ENCODE measurements at regions not wholly inside any gene's neighbourhood (a gene's known extent, or its start where the extent isn't known, plus 50 kb on each side); places are given as distances from the start of the nearest gene placed in this dataset.

DNA sequence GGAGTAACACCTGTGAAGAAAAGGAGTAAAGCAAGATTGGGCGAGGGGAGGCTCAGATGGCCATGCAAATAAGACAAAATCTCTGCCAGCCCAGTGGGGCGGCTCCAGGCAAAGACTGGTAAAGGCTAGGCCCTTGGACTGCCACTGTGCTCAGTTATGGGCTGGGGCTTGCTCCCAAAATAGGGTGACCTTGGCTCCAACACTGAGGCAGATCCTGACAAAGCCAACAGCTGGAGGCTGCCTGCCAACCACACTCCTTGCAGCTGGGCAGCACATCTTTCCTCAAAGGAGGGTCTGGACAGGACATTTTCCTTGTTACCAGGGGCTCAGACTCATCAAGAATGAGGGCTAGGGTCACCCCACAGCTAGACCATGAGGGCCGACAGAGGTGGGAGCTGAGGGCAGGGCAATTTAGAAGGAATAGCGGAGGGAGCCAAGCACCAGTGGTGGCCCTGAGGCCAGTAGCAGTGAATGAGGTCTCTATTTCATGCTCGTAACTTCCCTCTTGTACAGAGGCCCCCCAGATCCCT, 86.1 kb downstream of the CHRD start:
- TF ChIP-seq EZH2 (IDR thresholded peaks at IDR 0.05) (no peak), FOSL1 (IDR thresholded peaks at IDR 0.05; ENCODE audit: low read depth) (no peak), CEBPB (IDR thresholded peaks at IDR 0.05; ENCODE audit: low read depth) (no peak), POLR2A (IDR thresholded peaks at IDR 0.05; ENCODE audit: borderline replicate concordance, extremely low read depth, insufficient read depth, insufficient read length) (no peak), YY1 (IDR thresholded peaks at IDR 0.05; ENCODE audit: extremely low read depth, insufficient replicate concordance, low read depth, low read length) (no peak)
- TF ChIP-seq, protein P1, sequence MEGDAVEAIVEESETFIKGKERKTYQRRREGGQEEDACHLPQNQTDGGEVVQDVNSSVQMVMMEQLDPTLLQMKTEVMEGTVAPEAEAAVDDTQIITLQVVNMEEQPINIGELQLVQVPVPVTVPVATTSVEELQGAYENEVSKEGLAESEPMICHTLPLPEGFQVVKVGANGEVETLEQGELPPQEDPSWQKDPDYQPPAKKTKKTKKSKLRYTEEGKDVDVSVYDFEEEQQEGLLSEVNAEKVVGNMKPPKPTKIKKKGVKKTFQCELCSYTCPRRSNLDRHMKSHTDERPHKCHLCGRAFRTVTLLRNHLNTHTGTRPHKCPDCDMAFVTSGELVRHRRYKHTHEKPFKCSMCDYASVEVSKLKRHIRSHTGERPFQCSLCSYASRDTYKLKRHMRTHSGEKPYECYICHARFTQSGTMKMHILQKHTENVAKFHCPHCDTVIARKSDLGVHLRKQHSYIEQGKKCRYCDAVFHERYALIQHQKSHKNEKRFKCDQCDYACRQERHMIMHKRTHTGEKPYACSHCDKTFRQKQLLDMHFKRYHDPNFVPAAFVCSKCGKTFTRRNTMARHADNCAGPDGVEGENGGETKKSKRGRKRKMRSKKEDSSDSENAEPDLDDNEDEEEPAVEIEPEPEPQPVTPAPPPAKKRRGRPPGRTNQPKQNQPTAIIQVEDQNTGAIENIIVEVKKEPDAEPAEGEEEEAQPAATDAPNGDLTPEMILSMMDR (IDR thresholded peaks at IDR 0.05 in 2 of 3, conservative IDR thresholded peaks at IDR 0.05 in 1 of 3; ENCODE audit: borderline replicate concordance in 1 of 3, insufficient read depth in 1 of 3, low read depth in 2 of 3, low read length in 2 of 3), result no peak
- TF ChIP-seq, protein P2, sequence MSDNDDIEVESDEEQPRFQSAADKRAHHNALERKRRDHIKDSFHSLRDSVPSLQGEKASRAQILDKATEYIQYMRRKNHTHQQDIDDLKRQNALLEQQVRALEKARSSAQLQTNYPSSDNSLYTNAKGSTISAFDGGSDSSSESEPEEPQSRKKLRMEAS (IDR thresholded peaks at IDR 0.05), result no peak
- TF ChIP-seq, protein P3, sequence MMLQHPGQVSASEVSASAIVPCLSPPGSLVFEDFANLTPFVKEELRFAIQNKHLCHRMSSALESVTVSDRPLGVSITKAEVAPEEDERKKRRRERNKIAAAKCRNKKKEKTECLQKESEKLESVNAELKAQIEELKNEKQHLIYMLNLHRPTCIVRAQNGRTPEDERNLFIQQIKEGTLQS (IDR thresholded peaks at IDR 0.05), result no peak
